ENCODE measurements at regions not wholly inside any gene's neighbourhood (a gene's known extent, or its start where the extent isn't known, plus 50 kb on each side); places are given as distances from the start of the nearest gene placed in this dataset.

DNA sequence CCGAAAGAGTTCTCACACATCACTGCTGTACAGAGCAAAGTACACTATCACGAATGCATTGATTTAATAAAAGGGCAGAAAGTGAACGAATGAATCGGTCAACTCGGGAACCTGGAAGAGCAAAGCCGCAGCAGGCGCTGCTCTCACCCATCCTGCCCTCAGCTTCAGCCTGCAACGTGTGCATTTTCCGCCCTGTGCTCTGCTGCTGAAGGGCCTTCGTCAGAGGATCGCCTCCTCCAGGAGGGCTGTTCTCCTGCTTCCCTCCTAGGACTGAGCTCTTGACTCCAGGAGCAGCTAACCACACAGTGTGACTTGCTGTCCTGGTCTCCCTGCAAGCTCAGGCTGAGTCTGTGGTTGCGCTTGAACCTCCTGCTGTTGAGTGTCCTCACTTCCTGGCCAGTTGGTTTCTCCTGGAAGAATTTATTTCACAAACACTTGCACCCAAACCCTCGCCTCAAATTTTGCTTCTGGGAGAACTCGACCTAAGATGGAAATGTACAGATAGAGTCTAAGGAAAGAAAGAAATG is 473.0 kb upstream of the KLF6 start:
- DNase-seq = no peak
- no peaks in the 10 kb centered on the region for H3K4me1 ChIP-seq
- H3K4me3 ChIP-seq (ENCODE audit: low read depth, low read length) = no peak overlapping the region
- TF ChIP-seq, protein P1, sequence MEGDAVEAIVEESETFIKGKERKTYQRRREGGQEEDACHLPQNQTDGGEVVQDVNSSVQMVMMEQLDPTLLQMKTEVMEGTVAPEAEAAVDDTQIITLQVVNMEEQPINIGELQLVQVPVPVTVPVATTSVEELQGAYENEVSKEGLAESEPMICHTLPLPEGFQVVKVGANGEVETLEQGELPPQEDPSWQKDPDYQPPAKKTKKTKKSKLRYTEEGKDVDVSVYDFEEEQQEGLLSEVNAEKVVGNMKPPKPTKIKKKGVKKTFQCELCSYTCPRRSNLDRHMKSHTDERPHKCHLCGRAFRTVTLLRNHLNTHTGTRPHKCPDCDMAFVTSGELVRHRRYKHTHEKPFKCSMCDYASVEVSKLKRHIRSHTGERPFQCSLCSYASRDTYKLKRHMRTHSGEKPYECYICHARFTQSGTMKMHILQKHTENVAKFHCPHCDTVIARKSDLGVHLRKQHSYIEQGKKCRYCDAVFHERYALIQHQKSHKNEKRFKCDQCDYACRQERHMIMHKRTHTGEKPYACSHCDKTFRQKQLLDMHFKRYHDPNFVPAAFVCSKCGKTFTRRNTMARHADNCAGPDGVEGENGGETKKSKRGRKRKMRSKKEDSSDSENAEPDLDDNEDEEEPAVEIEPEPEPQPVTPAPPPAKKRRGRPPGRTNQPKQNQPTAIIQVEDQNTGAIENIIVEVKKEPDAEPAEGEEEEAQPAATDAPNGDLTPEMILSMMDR (IDR thresholded peaks at IDR 0.05; ENCODE audit: low read depth, low read length) = no peak
- no peaks in the 10 kb centered on the region for H3K9me3 ChIP-seq
- H3K36me3 ChIP-seq = no peaks in the 10 kb centered on the region
- no peaks in the 10 kb centered on the region for H3K27me3 ChIP-seq

DNA sequence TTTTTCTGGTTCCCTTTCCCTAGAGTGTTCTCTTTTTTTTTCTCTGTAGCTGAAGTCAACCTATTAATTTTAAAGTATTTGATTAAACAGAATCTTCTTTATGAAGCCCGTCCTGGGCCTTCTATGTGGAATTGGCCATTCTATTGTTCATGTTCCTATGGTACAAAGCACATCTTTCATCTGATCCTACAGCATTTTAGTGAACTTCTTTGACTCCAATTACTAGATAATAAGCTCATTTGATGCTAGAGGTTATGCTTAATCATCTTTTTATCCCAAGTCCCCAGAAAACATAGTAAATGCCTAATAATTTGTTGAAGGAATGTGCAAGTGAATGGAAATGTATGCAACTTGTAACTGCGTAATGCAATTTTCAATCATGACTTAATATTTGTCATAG is 472.0 kb upstream of the KLF6 start:
- no peak for DNase-seq
- no peaks in the 10 kb centered on the region for H3K4me1 ChIP-seq
- TF ChIP-seq, protein P1 (IDR thresholded peaks at IDR 0.05; ENCODE audit: low read depth, low read length) = no peak
- no peaks in the 10 kb centered on the region for H3K27me3 ChIP-seq
- H3K4me3 ChIP-seq (ENCODE audit: low read depth, low read length) = no peak overlapping the region
- H3K9me3 ChIP-seq = no peaks in the 10 kb centered on the region
- H3K36me3 ChIP-seq = no peaks in the 10 kb centered on the region

DNA sequence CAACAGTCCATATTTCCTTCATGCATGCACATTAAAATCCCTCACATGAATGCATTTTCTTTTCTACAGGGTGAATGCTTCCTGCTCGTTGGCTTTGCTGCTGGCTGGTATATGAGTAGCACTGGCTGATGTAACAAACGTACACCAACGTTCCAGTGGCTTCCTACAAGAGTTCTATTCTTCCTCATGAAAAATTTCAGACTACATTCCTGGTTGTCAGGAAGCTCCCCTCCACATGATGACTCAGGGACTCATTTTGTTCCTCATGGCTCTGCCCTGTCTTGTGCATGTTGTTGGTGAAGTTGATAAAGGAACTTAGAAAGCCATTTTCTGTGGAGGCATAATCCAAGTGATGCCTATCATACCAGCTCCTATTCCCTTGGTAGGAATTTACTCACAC is 470.7 kb upstream of the KLF6 start:
- no peaks in the 10 kb centered on the region for H3K9me3 ChIP-seq
- DNase-seq = no peak
- H3K36me3 ChIP-seq = no peaks in the 10 kb centered on the region
- H3K27me3 ChIP-seq = no peaks in the 10 kb centered on the region
- no peaks in the 10 kb centered on the region for H3K4me1 ChIP-seq
- TF ChIP-seq, protein P1 (IDR thresholded peaks at IDR 0.05; ENCODE audit: low read depth, low read length) = no peak
- no peak overlapping the region for H3K4me3 ChIP-seq (ENCODE audit: low read depth, low read length)

DNA sequence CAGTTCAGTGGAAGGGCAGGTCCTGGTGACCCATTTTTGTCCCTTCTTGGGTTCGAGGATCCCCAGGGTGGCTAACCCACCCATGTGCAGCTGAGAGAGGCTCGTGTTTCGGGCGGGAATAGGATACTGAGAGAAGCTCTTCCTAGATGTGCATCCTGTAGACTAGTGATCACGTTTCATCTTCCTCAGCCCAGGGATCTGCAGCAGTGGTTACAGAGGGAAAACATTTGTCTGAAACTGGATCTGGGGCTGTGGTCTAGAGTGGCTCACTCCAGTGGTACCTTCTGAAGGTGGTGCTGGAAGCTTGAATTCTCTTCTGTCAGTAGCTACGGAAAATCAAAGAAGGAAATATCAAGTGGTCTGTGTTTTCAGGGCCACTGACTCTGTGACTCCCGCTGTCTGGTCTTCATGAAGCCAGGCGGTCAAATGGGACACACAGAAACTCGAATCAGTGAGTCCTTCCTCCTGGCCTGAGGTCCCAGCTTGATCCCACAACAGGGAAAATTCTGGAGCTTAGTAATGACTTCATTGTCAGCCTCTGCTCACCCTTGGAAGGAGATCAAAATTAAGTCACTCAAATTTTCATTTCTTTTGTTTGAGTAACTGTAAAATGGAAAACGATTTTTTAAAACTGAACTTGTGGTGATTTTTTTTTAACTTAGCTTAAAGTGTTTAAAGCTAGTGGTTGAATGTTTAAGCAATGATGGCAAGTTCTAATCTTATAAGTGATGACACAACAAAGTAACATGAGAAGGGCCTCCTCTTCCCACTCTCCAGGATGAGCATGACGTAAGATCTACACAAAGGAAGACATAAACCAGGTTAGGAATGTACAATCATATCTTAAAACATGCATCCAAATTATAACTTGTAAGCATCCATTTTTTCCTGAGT is 469.3 kb upstream of the KLF6 start:
- DNase-seq = no peak

DNA sequence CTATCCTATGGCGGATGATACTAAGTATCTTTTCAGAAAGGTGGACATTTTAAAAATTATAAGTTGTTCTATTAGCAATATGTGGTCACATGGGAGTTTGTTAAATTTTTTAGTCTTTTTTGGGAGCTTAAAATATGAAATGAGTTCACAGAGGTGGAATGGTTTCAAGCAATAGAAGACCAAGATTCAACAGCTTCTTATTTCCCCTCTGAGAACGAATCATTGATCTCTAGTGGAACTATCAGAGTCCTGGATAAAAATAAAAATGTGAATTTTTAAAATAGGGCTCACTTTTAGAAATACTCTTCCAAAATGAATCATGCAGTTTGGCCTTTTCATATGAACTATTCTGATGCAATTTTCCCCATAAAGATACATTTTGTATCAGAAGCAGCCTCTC is 467.7 kb upstream of the KLF6 start:
- Histone ChIP-seq H3K4me1 (no peaks in the 10 kb centered on the region), H3K27me3 (no peaks in the 10 kb centered on the region), H3K36me3 (no peaks in the 10 kb centered on the region), H3K4me3 (ENCODE audit: low read depth, low read length) (no peak overlapping the region), H3K9me3 (no peaks in the 10 kb centered on the region)
- TF ChIP-seq, protein P1 (IDR thresholded peaks at IDR 0.05; ENCODE audit: low read depth, low read length) = no peak
- no peak for DNase-seq

More for the DNA sequence above, 469.3 kb upstream of the KLF6 start:
- Histone ChIP-seq H3K9me3 (no peaks in the 10 kb centered on the region), H3K36me3 (no peaks in the 10 kb centered on the region), H3K4me3 (ENCODE audit: low read depth, low read length) (no peak overlapping the region), H3K27me3 (no peaks in the 10 kb centered on the region), H3K4me1 (no peaks in the 10 kb centered on the region)
- TF ChIP-seq, protein P1 (IDR thresholded peaks at IDR 0.05; ENCODE audit: low read depth, low read length) = no peak

DNA sequence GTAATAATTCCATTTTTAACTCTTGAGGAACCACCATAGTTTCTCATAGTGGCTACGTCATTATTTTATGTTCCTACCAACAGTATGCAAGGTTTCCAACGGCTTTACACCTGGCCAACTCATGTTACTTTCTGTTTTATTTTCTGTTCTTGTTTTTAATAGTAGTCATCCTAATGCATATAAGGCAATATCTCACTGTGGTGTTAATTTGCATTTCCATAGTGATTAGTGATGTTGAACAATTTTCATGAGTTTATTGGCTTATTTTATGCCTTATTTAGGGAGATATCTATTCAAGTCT is 465.5 kb upstream of the KLF6 start:
- H3K36me3 ChIP-seq = no peaks in the 10 kb centered on the region
- no peaks in the 10 kb centered on the region for H3K4me1 ChIP-seq
- TF ChIP-seq, protein P1 (IDR thresholded peaks at IDR 0.05; ENCODE audit: low read depth, low read length) = no peak
- no peaks in the 10 kb centered on the region for H3K9me3 ChIP-seq
- DNase-seq = no peak
- no peaks in the 10 kb centered on the region for H3K27me3 ChIP-seq
- no peak overlapping the region for H3K4me3 ChIP-seq (ENCODE audit: low read depth, low read length)
